Ecto neural progenitor cell (in vitro differentiated cells): ENCODE measurements at regions not wholly inside any gene's neighbourhood (a gene's known extent, or its start where the extent isn't known, plus 50 kb on each side); places are given as distances from the start of the nearest gene placed in this dataset.
"Not testable (repeated sequence)": the region's sequence is repeated elsewhere in the genome, so short reads cannot be mapped to it uniquely, and the experiment has no call there.

Source experiments
- DNase-seq: peaks from one replicate; pipeline ENCODE4 v3.0.0-alpha.2; 2018; ENCODE audit warnings: low spot score

DNA sequence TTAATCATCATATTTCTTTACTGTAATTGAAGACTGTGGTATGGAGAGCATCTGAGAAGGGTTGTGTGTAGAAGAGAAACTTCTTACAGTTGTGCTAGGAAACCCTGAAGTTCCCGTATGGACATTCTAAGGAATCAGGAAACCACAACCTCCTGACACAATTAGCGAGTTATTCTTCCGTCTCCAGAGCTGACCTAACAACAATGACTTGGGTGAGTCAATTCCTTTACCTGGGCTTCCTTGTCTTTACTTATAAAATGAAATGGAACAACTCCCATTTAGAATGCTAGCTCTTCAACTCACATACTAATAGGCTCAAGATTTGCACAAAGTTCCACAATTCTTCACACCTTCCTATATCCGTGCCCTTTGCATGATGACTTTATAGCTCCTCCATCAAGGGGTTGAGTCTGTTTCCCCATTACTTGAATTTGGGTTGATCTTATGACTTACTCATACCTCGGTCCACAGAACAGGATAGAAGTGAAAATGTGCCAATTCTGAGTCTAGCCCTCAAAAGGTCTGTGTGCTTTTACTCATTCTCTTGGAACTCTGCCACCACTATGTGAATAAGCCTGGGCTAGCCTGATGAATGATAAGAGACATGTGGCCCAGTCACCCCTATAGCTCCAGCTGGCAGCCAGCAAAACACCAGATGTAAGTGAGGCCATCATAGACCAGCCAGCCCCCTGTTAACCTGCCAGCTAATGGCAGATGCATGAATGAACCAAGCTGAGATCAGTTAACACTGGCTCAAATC is 459.4 kb downstream of the ETNK1 start:
- DNase-seq = no peak

DNA sequence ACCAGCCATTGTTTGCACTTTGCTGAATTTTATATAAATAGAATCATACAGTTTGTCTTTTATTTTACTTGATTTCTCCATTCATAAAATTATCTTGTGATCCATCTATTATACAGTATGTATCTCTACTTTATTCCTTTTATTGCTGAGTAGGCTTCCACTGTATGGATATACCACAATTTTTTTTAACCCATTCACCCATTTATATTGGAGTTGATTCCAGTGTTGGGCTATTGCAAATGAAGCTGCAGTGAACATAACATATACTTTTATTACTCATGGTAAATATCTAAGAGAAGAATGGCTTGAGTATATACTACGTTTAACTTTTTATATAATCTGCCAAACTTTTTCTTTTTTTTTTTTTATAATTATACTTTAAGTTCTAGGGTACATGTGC is 463.6 kb downstream of the ETNK1 start:
- DNase-seq = no peak

DNA sequence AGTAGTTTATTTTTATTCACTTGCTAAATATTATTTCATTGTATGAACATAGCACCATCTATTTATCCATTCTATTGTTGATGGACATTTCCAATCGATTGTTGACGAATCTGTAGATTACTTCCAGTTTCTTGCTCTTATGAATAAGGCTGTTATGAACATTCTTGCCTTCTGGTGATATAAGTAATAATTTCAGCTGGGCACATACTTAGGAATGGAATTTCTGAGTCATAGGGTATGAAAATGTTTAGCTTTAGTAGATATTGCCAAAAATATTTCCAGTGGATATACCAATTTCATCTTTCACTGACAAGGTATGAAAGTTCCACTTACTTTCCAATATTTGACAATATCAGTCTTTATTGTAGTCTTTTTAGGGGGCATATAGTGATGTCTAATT is 468.5 kb downstream of the ETNK1 start:
- no peak for DNase-seq

DNA sequence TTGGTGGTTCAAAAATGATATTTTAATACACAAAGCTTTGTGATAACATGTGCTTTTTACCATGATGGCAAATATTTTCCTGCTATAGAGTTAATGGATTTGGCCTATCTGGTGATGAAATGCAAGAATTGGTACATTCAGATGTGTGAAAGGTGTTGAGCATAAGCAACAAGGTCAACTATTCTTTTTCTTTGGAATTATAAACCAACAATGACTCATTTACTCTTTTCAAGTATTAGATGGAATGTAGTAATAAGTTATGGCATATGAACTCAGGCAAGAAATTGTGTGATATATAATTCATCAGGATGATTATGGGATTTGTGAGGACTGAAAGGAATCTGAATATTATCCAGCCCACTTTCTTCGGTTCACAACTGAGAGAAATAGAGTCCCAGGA is 471.4 kb downstream of the ETNK1 start:
- DNase-seq = no peak

DNA sequence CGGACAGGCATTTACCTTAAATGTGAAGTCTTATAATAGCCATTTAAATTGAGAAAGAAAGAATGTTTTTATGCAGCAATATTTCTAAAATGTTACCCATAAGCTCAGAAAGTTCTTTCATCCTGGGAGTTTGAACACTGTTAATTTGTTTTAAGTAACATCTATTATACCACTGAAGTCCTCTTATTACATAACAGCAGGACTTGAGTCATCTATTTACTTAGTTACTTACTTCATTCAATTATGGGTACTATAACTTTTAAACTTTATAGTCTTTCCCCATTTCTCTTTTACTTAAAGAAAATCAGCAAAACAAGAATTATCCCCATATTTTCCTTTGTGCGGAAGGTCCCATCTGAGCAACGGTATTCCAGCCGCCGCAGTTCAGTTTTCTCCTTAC is 473.1 kb downstream of the ETNK1 start:
- DNase-seq = no peak

DNA sequence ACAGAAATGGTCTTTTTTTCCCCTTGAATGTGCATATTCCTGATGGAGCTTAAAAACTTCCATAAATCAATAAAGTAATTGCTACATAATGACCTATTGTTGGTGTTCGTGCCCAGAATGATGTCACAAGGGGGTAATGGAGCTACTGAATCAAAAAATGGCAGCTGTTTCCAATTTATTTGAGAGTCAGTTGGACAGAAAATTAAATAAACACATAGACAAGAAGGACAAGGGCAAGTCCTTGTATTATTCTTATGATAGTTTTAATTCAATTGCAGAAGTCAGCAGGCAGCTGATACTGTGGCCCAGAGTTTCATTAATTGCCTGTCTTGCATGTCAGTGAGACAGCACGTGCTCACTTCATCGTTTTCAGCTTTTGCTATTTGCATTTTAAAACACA is 473.5 kb downstream of the ETNK1 start:
- no peak for DNase-seq

DNA sequence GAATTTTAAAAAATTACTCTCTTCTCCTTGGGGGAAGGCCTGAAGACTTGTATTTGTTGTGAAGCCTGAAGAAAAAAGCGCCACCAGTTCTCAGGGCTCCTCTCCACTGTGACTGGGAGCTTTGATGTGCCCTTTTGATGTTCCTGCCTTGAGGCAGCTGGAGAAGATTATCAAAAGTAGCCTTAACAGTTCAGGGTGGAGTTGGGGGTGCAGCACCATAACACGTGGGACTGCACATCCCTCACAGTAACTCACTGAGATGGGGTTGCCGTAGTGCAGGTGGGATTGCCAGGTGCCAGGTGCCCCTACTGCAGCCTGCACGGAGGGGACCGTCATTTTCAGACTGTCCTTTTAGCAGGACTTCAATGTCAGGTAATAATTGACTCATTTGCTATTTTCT is 474.1 kb downstream of the ETNK1 start:
- DNase-seq = peak; percentile 50

DNA sequence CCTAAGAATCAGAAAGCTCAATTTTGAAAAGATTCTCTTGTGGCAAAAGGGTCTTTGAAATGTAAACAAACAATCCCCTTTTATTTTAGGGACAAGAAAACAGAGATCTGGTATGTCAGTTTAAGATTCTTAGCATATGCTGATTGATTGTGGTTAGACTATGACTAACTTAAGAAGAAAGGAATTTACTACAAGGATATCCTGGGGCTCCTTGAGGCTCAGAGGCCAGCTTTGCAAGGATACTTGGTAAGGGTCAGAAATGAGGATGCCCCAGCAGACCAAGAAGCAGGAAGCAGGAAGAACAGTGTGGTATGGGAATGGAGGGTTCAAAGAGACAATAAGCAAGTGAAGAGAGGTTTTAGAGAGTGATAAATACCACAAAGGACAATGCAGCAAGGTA is 474.6 kb downstream of the ETNK1 start:
- DNase-seq = no peak

DNA sequence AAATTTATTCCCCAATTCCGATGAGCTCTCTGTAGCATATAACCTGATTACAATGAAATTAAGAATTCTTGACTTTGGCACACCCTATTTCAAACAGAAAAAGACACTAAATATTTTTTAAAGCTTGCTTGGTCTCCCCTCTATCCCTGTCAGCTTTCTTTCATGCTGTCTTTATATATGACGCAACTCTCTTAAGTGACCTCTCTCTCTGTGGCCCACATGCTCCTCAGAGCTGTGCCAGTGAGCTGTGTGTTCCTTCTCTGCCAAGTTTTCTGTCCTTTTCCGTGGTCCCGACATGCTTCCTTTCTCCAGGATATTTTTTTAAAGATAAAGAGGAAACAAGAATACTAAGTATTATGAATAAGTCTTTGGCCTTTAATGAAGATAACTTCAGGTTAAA is 484.0 kb downstream of the ETNK1 start:
- no peak for DNase-seq

DNA sequence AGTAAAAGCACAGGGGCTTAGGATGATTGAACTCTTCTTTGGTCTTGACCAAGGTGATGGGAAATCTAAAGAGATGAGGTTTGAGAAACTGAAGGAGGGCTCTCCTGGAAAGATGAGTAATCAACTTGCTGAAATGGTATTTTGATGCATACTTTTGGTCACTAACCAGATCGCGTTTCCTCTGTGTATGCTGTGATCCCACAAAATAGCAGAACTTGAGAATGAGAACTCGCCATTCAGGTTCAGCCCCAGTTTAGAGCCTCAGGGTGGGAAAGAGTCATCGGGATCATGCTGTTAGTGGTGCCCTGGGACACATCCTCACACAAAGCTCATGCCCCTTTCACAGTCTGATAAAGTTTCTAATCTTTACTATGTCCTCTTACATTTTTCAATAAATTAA is 488.8 kb downstream of the ETNK1 start:
- no peak for DNase-seq

DNA sequence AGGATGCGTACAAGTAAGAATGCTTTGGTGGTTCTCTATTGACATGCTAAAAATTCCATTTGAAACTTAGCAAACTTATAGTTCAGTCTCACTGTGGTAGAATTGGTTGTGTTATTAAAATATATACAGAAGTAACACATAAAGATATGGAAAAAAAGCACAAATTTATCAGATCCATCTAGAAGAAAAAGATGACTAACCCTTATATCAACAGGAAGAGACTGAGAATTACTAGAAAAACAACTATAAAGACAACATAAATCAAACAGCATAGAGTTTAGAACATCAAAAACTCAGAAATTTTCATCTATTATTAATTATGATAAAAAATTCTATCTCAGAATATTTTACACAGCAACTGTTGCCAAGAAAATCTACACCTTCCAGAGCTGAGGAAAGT is 491.0 kb downstream of the ETNK1 start:
- no peak for DNase-seq

DNA sequence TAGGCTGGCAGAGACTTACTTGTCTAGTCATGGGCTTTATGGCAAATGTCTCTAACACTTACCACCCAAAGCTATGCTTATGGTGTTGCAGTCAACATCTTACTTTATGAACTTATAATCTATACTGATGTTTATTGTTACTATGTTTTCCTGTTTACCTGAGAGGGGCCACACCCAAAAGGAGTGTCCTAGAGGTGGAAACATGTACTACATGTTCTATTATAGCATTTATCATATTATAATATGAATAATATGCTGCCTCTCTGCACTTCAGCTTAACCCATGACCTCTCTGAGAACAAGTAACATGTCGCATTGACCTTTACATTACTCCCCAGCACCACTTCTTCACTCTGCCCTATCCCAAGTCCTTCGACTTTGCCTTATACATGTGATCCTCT is 501.8 kb downstream of the ETNK1 start:
- DNase-seq = no peak

DNA sequence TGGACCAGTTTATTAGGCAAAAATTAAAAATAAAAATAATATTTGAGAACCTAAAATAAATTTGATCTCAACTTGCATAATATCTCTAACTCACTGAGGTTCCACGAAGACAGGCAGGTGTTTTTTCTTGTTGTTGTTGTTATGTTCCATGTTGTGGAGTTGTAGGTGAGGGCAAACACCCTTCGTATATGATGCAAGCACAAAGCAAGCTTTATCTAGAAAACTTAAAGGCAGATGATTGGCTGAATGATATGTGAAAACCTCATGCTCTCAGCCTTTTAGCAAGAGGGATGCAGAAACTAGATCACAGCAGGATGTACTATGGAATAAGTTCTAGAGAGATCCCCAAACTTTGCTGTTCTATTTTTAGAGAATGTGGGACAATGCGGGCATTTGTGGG is 502.7 kb downstream of the ETNK1 start:
- no peak for DNase-seq

DNA sequence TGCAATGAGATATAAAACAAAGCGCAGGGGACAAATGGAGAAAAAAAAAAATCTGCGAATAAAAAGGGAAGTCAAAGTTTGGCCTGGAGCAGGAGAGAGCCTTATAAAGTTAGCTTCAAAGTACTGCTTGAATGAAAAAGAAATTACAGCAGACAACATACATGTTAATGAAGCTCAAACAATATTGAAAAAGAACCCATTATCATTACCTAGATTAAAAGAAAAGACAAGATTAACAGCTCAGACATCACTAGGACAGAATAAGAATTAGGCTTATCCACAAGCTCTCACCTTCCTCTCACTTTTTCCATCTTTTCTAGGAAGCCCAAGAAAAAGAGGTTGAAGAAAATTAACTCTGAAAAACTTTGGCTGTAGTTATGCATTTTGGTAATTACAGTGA is 503.5 kb downstream of the ETNK1 start:
- DNase-seq = no peak

DNA sequence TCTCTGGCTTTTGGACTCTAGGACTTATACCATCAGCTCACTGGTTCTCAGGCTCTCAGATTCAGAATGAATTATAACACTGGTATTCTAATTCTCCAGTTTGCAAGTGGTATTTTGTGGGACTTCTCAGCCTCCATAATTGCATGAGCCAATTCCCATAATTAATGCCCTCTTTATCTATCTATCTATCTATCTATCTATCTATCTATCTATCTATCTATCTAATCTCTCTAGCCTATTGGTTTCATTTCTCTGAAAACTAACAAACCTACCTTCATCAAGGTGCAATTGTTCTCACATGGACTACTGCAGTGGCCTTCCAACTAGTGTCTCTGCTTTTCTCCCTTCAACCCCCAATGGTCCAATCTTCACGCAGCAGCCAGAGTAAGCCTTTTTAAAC is 507.4 kb downstream of the ETNK1 start:
- DNase-seq = no peak

DNA sequence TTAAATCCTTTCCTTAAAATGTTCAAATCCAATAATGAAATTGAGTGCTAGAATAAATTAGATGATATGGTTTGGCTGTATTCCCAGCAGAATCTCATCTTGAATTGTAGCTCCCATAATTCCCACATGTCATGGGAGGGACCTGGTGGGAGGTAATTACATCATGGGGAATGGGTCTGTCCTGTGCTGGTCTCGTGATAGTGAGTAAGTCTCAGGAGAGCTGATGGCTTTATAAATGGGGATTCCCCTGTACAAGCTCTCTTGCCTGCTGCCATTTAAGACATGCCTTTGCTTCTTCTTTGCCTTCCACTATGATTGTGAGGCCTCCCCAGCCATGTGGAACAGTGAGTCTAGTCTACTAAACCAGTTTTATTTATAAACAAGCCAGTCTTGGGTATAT is 508.5 kb downstream of the ETNK1 start:
- DNase-seq = no peak

DNA sequence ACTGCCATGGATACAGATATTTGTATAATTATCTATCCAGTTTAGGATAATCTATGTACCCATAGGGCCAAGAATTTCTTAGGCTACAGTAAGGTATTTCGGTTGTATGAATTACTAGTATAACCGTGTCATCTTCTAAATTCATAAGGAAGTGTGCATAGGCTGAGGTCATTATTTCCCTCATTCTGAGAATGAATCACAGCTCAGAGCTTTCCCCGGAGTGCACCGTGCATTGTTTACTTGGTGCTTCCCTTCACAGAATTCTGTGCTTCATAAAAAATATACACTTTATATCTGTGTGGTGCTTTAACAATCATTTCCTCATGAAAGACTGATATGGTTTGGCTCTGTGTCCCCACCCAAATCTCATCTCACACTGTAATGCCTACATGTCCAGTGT is 514.1 kb downstream of the ETNK1 start:
- DNase-seq = no peak

DNA sequence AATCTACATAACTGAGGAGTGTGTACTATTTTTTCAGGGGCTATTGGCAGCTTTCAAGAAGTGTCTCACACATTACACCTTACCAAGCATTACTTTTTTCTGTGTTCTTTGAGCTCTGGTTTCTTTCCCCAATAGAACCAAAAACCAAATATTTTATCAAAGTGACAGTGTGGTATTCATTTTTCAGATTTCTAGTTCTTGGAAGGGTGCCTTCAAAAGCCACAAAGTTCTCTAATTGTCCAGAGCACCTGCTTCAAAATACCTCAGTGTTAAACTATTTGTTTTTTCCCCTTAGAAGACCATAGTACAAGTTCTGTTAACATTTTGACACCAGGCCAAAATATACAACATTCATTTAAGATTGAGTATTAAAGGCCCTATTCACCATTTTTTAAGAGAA is 515.7 kb downstream of the ETNK1 start:
- no peak for DNase-seq

DNA sequence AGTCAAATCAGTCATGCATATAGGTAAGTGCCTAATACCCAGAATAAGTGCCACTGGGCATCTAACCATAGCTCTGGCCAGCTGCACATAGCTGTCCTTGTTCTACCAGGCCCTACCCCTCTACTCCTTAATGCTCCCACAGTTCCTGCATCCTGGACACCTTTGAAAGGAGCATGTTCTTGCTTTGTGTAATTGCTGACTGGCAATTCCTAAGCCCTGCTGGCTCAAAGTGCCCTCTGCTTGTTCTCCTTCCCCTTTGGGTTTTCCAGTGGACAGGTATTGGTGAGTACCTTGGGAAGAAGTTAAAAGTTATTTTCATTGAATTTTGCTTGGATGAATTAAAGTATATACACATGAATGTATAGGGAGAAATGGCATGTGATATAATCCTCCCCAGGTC is 516.4 kb downstream of the ETNK1 start:
- no peak for DNase-seq

DNA sequence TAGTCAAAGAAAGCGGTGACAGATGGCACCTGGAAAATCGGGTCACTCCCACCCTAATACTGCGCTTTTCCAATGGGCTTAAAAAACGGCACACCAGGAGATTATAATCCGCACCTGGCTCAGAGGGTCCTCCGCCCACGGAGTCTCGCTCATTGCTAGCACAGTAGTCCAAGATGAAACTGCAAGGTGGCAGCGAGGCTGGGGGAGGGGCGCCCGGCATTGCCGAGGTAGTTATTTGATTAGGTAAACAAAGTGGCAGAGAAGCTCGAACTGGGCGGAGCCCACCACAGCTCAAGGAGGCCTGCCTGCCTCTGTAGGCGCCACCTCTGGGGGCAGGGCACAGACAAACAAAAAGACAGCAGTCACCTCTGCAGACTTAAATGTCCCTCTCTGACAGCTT is 521.1 kb downstream of the ETNK1 start:
- DNase-seq = not testable (repeated sequence)

DNA sequence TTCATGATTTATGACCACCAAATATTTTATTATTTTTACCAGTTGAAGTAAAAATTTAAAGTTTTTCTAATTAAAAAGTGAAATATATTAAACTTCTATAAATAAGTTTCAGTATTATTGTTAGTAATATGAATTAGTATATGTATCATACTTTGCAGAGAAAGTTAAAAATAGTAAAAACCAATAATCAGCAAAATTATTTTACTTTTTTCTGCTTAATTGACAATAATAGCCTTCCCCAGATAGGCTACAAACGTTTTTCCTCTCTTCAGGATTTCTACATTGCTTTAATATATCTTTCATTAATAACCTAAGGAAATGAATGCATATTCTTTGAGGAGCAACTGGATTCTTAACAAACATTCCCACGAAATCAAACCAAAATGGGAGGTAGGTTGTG is 543.5 kb downstream of the ETNK1 start:
- DNase-seq = no peak

DNA sequence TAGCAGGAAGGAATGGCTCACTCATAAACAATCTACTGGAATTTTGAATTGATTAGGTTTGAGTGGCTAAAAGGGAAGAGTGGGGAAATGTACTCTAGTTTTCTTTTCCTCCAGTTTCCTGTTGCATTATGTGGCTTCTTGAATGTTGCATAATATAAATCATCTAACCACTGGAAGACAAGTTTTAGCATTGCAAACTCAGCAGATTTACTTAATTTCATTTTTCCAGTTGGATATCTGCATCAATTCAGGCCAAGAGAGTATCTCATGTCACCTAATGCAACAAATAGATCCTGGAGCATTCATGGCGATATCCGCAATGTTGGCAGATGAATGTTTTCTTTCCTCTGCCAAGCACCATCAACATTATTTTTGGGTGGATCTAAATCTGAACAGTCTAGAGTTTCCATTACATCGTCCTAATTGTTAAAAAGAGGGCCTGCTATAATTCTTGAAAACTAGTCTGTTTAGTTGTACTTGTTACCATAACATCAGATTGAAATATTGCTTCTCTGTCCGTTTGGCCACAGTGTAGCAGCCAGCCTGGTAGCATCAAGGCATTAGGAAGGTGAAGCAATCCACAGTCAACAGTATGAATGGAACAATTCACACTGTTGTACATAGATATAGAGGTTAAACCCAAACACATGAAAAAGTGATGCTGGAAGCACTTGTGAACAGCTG is 544.2 kb downstream of the ETNK1 start:
- no peak for DNase-seq

DNA sequence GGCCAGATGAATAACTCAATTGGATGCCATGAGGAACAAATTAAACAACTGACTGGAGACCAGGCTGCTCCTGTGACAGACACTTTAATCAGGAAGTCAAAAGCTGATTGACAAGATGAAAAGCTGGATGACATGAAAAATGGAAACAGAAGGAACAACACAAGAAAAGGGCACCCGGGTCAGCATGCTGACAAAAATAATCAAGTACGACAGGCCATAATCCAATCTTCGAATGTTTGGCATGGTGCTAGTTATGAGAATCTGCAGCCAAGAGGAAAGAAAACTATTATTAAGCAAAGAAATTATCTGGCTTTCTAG is 544.7 kb downstream of the ETNK1 start:
- DNase-seq = no peak

DNA sequence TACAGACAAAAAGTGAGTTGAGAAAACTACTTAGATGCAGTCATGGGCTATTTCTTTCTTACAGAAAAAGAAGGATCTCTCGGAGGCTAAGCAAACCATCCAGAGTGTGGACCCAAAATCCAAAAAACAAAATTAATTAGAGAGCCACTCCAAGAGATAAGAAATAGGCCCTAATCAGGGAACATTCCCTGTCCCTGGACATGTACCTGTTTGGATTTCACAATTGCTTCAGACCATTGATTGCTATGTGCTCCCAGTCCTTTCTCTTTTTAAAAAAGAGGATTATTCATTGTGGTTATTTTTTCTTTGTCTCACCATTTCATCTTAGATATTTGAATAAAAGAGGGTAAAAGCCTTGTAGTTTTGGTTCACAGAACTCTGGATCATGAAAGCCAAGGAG is 549.9 kb downstream of the ETNK1 start:
- no peak for DNase-seq
